NCI-H526 treated with DMSO at 0.1 percent for 48 hours (cell line): ENCODE measurements at regions not wholly inside any gene's neighbourhood (a gene's known extent, or its start where the extent isn't known, plus 50 kb on each side); places are given as distances from the start of the nearest gene placed in this dataset.
A peak's percentile ranks its signal among the peaks of the same experiment; 100 is the strongest.
"Not testable (repeated sequence)": the region's sequence is repeated elsewhere in the genome, so short reads cannot be mapped to it uniquely, and the experiment has no call there.

ENCODE experiments used
- DNase-seq: peaks from one replicate; lab custom pipeline; 2025; lab: John Stamatoyannopoulos, UW

GRCh38 chr17:69672924-69673323, 258.4 kb downstream of the MAP2K6 start:
- no peak for DNase-seq

DNA sequence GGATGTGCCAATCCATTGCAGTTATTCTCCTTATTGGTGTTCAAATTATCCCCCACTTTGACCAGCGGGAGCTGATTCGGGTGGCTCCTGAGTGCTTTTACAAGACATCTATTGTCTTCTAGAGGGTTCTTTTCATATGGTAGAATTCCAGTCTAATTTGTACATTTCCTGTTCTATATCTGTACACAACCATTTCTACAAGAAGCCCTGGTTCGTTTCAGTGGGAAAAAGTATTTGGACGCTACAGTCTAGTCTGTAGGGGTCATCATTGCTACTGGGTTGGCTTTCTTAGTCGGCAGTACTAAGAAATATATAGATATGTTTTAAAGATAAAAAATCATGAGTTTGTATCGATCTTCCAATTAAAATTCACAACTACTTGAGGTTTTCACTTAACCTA, 262.6 kb downstream of the MAP2K6 start:
- DNase-seq = no peak

- DNase-seq = no peak
These were observed 263.7 kb downstream of the MAP2K6 start for GRCh38 chr17:69678206-69678605.

DNA sequence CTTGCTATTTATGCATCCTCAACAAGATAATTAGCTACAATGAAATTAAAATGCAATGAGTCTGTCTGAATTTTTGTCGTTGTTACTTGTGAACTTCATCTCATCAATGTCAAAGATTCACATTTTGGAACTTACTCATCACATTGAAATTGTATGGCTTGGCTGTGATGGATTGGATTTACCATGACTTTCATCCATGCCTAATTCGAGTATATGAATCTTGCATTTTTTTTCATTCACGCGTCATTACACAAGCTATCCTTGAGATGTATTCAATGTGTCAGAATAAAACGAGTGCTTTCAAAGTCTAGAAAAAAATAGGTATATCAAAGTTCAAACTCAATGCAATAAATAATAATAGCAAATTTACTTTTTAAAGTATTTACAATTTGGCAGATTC, 265.3 kb downstream of the MAP2K6 start:
- no peak for DNase-seq

DNA sequence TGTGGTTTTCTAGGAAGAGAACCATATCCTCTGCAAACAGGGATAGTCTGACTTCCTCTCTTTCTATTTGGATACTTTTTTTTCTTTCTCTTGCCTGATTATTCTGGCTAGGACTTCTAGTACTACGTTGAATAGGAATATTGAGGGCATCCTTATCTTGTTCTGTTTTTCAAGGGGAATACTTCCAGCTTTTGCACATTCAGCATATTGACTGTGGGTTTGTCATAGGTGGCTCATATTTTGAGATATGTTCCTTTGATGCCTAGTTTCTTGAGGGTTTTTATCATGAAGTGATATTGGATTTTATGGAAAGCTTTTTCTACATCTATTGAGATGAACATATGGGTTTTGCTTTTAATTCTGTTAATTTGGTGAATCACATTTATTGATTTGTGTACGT, 269.8 kb downstream of the MAP2K6 start:
- DNase-seq = no peak

DNA sequence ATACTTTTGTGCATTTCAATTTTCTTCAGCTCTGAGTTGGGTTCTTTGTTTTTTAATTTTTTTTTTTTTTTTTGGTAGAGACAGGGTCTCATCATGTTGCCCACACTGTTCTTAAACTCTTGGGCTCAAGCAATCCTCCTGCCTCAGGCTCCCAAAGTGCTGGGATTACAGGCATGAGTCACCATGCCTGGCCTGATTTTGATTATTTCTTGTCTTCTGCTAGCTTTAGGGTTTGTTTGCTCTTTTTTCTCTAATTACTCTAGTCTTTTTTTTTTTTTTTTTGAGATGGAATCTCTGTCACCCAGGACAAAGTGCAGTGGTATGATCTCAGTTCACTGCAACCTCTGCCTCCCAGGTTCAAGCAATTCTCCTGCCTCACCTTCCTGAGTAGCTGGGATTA, 270.7 kb downstream of the MAP2K6 start:
- DNase-seq = not testable (repeated sequence)

DNA sequence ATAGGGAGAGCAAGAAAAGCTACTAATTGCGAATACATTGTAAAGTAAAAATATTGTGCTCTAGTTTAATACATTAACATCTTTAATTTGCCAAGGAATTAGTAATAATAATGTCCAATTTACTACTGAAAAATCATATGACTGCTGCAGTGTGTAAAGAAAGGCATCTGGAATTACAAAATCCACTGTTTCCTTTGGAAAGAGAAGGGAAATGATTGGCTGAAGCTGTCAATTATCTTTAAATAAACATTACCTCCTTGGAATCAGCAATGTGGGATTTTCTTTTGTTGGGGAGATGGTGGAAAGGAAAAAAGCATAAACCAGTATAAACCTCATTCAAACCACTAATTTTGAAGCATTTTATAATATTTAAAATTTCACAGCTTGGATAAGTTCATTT, 276.0 kb downstream of the MAP2K6 start:
- no peak for DNase-seq

GRCh38 chr17:69692171-69692570, 277.7 kb downstream of the MAP2K6 start:
- no peak for DNase-seq

- no peak for DNase-seq
These were observed 281.1 kb downstream of the MAP2K6 start for GRCh38 chr17:69695646-69696045.

DNA sequence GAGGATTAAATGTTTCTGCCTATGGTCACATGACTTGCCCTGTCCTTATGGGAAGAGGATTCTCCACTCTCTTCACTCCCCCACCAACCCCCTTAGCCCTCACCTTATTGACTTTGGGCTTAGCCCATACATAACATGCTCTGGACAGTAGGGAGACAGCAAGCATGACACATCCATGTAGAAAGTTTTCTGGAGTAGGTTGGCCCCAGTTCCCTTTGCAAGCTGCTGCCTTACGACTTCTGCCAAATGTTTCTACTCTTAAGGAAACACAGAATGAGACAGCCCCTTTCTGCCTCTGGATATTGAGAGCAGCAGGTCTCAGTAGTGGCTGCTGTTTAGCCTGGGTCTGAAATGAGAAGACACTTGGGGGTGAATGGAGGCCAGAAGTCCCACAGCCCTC, 282.2 kb downstream of the MAP2K6 start:
- no peak for DNase-seq

DNA sequence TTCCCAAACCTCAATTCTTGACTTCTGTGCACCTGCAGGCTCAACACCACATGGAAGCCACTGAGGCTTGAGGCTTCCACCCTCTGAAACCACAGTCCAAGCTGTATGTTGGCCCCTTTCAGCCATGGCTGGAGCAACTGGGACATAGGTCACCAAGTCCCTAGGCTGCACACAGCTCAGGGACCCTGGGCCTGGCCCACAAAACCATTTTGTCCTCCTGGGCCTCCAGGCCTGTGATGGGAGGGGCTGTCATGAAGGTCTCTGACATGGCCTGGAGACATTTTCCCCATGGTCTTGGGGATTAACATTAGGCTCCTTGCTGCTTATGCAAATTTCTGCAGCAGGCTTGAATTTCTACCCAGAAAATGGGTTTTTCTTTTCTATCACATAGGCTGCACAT, 283.9 kb downstream of the MAP2K6 start:
- not testable (repeated sequence) for DNase-seq

DNA sequence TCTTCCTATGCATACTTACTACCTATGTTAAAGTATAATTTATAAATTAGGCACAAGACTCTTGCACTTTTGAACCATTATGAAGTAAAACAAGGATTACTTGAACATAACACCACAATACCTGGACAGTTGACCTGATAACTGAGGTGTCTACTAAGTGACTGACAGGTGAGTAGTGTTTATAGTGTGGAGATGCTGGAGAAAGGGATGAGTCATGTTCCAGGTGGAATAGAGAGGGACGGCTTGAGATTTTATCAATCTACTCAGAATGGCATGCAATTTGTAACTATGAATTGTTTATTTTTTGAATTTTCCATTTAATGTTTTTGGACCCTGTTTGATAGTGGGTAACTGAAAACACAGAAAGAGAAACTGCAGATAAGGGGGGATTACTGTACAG, 287.6 kb downstream of the MAP2K6 start:
- no peak for DNase-seq

- DNase-seq = no peak
These were observed 289.3 kb downstream of the MAP2K6 start for GRCh38 chr17:69703751-69704150.

- no peak for DNase-seq
These were observed 290.4 kb downstream of the MAP2K6 start for GRCh38 chr17:69704935-69705334.

GRCh38 chr17:69706127-69706526, 291.6 kb downstream of the MAP2K6 start:
- DNase-seq = no peak

DNA sequence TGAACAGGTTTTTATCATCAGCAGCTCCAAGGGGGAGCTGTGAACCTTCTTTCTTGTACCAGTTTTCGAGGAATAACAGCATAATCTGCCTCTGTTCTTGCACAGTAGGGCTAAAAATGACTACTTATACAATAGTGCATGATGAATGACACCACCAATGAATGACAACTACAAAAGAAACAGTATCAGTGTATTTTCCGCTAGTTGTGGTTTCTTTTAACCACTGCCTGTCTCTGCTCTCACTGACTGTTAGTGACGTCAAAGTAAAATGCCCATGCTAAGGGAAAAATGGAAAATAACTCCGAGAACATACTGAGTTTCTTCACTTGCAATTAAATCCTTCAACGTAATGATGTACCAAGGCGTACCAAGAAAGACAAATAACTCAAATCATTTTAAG, 294.9 kb downstream of the MAP2K6 start:
- DNase-seq = no peak

DNA sequence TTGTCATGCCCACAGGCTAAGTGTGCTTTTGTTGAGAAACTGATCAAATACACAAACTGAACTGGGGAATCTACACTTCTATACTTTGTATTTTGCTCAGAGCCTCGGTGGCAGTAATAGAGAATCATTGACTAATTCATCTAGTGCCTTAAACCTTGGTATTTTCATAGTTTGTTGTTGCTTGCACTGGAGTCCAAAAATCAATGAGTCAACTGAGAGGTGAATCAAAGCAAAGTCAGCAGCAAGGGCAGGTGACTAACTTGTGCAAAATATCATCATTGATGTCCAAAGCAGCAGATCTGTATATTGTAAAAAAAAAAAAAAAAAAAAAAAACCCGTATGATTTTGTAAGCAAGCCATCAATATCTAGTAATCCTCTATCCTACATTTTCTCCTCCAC, 296.4 kb downstream of the MAP2K6 start:
- no peak for DNase-seq

GRCh38 chr17:69711541-69711940, 297.0 kb downstream of the MAP2K6 start:
- DNase-seq = no peak

DNA sequence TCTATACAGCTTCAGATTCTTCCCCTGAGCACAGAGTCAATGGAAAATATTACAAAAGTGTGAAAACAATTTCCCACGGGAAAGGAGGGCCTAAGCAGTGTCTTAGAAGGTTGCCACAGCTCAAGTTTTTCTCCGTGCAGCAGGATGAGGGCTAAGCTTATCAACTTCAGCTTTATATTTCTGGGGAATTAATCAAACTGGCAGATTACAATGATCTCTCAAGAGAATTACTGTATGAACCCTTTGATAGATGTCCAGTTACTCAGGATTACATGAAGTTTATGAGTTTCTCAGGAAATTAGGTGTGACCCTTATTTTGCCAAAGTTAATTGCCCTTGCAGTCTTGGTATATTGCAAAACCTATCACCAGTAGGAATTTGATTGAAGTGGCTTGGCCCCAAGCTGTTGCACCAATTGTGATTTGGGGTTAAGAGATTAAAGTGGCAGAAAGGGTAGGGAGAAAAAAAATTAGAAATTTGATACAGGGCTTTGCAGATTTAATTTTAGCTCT, 298.4 kb downstream of the MAP2K6 start:
- DNase-seq = no peak

DNA sequence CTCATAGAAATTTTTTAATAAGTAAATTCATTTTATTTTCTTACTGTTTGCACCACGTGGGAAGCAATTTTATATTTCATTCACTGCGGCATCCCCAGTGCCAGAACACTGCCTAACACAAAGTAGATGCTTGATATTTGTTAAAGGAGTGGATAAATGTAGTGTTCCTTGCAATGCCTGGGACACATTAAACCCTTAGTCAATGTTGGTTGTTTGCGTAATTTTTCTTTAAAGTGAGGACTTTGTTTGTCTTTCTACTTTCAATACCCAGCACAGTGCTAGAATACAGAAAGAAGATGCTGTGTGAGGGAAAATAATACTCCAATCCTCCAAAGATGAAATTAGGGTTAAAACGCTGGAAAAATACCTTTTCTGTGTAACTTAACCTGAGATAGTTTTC, 299.3 kb downstream of the MAP2K6 start:
- no peak for DNase-seq

GRCh38 chr17:69714669-69715068, 300.2 kb downstream of the MAP2K6 start:
- DNase-seq = no peak

GRCh38 chr17:69715656-69716055, 301.2 kb downstream of the MAP2K6 start:
- no peak for DNase-seq

DNA sequence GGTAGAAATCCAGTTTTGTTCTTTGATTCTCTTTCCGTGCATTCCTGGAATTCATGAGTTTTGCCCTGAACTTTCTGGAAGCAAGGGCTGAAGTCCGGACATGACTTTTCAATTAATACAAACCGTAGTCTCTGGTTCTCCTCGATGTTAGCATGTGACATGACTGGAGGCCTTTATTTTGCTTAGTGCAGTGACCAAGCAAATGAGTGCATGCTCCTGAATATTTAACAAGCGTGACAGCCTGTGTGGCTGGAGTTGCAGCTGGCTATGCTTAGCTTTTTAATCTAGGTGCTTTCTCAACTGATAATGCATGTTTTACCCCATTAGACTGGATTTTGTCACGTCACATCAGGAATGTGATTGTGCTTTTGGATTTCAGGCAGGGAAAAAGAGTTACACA, 302.1 kb downstream of the MAP2K6 start:
- peak; percentile 49 for DNase-seq

DNA sequence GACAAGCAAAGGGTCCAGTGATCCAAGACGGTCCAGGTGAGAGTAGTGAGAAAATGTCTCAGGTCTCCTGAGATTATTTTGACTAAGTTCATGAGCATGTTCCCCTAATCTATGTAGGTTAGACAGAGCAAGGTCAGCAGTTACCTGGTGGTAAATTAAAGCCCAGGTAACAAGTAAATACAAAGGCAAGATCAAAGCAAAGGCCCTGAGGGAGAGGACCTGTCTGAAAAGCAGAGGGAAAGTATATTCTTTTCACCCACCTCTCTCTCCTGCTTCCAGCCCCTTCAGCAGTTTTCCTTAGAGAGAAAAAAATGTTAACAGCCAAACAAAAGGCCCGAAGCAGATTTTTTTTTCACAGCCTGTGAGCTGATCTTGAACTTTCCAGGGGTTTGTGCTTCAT, 302.7 kb downstream of the MAP2K6 start:
- DNase-seq = no peak

- DNase-seq = peak; percentile 40
These were observed 303.3 kb downstream of the MAP2K6 start for GRCh38 chr17:69717819-69718218.
